HG03196 (cell line): ENCODE measurements at regions not wholly inside any gene's neighbourhood (a gene's known extent, or its start where the extent isn't known, plus 50 kb on each side); places are given as distances from the start of the nearest gene placed in this dataset.
"Not testable (repeated sequence)": the region's sequence is repeated elsewhere in the genome, so short reads cannot be mapped to it uniquely, and the experiment has no call there.

Experiments used
- ATAC-seq: cut with Tn5 transposase; IDR thresholded peaks from one replicate; pipeline ENCODE4 v1.9.1; 2021; ENCODE audit not compliant: unreplicated experiment

DNA sequence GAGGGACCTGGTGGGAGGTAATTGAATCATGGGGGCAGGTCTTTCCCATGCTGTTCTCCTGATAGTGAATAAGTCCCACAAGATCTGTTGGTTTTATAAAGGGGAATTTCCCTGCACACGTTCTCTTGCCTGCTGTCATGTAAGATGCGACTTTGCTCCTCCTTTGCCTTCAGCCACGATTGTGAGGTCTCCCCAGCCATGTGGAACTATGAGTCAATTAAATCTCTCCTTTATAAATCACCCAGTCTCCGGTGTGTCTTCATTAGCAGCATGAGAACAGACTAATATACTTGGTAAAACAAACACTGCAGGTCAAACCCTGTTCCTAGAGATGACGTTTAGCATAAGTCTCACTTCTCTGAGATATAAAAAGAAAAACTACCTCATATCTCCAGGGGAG is 148.3 kb downstream of the MATN1 start:
- no peak for ATAC-seq

DNA sequence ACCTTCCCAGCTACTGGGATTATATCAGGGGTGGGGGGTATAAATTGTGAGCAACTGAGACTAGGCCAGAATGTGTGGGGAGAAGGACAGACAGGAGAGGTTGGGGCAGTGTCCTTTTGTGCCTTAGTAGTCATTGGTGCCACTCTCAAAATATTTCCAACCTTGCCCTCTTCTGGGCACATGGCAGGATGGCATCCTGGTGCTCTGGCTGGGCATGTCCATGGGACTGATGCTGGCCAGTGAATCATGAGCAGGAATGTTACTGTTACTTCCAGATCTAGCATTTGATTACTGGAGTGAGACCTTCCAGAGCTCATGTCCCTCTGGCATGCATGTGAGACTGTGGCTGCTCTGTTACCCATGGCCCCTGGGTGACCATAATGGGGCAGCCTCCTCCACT is 151.2 kb downstream of the MATN1 start:
- no peak for ATAC-seq

DNA sequence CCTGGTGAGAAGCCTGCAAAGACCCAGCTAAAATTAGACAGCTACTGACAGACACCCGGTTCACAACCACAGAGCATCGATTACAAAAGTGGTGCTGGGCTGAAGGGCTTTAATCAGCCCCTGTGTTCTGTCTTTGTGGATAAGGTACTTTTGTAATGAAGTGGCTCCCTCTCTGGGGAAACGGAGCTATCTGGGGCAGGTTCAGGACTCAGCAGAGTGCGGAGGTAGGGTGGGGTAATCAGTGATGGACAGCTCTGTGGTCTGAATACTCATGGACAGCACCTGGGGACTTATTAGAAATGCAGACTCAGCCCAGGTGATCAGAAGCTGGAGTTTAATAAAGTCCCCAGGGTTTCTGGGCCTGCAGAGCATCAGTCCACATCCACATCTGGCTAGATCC is 152.0 kb downstream of the MATN1 start:
- no peak for ATAC-seq

DNA sequence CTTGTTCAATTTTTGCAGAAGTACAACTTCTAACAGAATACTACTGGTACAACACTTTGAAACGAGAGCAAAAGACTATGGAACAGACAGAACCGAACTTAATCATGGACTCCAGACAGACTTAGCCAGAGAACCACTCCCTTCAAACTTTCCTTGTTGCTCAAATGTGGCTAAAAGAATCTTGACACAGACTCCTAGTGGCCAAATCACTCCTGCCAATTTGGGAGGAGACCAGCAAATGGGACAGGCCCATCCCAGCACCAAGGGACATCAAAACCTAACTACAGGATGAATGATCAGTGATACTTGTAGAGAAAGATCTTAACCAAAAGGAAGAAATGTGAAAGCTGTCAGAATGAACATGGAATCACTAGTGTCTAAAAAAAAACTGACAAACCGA is 154.0 kb downstream of the MATN1 start:
- no peak for ATAC-seq

DNA sequence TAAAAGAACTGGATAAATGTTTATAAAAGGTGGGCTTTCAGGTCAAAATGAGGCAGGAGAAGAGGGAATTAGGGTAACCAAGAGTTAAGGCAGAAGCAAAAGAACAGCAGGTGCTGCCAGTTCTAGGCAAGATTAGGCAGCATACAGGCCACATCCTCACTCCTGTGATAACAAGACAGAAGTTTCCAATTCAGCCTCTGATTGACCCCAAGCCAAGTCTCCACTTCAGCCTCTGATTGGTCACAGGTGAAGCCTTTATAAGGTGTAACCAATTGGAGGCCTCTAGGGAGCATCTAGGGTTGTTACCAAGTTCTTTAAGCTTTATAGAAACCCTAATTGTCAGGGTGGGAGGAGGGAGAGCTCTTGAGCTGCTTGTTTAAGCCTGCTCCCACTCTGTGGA is 160.8 kb downstream of the MATN1 start:
- no peak for ATAC-seq

DNA sequence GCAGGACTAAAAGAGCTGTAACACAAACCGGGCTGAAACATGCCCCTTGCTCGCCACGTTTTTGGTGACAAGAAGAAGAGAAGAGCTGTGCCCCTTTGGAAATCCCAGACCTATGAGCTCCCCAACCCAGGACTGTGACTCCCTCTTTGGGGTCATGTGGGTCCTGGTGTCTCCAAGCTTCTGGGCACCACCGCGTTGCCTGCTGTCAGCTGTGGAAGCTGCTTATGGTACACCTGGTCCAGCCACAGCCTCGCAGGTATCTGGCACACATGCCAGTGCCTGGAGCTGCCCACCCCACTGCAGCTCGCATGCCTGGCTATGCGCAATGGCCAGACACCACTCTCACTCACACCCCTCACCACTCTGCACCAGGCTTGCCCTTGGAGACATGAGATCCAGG is 171.8 kb downstream of the MATN1 start:
- ATAC-seq = no peak

DNA sequence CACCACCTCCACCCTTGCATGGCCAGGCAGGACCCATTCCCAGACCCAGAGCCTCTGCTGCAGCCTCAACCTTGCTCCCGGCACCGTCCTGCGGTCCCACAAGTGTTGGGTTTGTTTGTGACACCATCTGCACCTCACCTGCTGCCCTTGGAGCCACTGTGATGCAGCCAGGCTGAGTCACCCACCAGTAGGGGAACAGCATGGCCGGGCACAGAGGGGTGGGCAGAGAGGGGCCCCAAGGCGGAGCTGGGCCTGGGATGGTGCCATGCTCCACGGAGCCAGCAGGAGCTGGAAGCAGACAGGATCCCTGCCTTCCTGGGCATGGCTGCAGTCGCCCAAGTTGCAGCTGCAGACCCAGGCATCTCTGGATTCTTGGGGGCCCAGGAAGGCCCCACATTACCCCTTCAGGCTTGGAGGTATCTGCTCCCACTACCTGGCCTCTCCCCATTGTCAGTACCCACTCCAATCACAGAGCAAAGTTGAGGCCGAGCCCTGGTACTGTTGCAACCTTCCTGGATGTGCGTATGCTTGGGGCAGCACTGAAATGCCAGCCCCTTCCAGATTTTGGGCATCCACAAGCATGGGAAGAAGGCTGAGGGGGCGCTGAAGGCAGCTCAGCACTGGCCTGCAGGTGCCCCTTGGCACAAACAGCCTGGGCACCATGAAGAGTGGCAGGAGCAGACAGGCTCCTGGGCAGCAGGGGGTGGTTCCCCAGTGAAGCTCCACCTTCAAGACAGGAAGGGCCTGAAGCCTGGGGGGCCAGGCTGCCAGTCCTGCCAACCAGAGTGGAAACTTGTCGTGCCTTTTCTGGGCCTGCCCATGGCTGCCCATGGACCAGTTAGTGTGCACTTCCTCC is 172.8 kb downstream of the MATN1 start:
- no peak for ATAC-seq

DNA sequence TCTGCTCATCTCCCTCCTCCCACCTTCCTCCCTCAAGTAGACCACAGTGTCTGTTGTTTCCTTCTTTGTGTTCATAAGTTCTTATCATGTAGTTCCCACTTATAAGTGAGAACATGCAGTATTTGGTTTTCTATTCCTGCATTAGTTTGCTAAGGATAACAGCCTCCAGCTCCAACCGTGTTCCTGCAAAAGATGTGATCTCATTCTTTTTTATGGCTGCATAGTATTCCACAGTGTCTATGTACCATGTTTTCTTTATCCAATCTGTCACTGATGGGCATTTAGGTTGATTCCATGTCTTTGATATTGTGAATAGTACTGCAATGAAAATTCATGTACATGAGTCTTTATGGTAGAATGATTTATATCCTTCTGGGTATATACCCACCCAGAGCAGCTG is 173.5 kb downstream of the MATN1 start:
- ATAC-seq = not testable (repeated sequence)

DNA sequence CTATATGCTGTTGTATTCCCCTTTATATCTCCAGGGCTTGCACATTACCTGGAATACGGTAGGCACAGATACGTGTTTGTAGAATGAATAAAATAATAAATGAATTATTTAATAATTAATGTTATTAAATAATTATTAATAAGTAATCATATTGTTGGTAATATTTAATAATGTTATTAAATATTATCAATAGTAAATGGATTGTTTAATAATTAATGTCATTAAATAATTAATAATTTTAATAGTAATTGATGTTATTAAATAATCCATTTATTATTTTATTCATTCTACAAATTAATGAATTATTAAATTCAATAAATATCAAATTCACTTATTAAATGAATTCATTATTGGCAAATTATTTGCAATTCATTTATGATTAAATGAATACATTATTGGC is 175.1 kb downstream of the MATN1 start:
- ATAC-seq = no peak

DNA sequence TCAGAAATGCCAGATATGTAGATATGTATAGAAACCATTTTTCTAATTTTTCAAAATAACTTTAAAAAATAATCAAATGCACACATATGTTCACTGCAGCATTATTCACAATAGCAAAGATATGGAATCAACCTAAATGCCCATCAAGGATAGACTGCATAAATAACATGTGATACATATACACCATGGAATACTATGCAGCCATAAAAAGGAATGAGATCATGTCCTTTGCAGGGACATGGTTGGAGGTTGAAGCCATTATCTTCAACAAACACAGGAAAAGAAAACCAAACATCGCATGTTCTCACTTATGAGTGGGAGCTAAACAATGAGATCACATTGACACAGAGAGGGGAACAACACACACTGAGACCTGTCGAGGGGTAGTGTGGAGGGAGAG is 176.1 kb downstream of the MATN1 start:
- not testable (repeated sequence) for ATAC-seq

DNA sequence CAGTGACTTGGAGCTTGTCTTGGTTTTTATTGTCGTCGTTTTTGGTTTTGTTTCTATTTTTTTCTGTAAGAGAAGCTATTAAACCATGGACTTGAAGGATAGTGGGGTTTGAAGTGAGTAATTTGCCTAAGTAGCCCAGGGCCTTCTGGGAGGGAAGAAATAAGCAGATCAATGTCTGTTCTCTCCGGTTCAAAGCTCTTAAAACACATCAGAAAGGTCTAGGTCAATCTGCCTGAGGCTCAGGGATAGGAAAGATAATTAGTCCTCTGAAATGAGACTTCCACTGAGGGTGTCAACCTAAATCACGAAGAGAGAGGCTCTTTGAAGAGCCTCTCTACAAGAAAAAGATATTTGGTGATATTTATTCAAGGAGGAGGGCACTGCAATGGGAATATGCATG is 178.0 kb downstream of the MATN1 start:
- ATAC-seq = no peak

DNA sequence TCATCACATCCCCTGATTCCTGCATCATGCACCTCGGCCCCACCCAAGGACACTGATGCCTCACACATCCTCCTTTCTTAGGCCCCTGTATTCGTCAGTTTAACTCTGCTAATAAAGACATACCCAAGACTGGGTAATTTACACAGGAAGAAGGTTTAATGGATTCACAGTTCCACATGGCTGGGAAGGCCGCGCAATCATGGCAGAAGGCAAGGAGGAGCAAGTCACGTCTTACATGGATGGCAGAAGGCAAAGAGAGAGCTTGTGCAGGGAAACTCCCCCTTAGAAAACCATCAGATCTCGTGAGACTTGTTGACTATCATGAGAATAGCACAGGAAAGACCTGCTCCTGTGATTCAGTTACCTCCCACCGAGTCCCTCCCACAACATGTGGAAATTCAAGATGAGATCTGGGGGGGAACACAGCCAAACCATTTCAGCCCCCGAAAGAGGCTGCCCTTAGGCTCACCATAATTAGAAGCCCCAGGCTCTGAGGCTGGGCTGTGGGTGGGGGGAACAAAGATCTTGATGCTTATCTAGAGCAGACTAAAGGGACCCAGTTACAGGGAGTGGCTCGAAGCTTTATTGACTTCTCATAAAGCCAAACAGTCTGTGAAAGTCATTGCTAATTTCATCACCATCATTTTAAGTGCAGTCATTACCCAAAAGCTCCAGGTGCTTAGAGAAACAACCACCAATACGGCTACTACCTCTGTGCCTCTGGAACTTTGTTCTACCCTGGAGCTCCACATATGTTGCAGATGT is 181.5 kb downstream of the MATN1 start:
- no peak for ATAC-seq

DNA sequence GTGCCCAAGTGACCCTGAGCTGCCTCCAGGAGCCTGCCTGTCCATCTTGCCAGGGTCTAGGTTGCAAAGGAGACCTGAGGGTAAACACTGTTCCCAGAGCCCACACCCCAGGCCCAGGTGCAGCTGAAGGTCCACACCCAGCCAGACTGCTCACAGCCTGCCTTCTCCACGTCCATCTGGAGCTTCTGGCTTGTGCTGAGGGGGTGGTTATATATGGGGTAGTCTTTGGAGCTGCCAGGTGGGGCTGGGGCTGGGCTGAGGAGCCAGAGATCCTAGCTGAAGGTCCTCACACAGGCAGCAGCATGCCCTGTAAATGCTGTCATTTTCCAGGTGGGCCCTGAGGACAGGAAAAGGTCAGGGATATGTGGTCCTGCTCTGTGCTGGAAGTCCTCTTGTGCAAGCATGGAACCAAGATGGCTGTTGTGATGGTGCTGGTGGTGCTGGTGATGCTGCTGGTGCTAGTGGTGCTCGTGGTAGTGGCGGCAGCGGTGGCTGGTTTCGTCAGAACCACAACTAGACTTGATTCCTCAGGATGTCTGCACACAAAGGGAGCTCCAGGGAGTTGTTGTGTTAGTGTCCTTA is 182.7 kb downstream of the MATN1 start:
- no peak for ATAC-seq

DNA sequence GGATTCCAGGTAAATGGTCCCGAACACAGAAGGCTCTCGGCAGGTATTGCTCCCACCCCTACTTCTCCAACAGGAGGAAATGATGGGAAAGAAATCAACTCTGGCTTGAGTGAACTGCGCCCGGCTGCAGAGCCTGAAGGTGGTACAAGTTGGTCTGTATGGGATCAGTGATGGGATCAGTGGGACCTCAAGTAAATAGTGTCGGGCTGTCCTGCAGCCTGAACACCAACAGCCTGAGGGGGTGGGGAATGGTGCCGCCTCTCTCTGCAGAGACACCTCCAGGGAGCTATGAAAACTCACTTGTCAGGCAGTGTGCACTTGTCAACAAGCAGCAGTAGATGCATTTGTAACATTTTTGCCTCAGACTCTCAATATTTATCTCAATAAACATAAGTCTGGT is 183.5 kb downstream of the MATN1 start:
- ATAC-seq = no peak

DNA sequence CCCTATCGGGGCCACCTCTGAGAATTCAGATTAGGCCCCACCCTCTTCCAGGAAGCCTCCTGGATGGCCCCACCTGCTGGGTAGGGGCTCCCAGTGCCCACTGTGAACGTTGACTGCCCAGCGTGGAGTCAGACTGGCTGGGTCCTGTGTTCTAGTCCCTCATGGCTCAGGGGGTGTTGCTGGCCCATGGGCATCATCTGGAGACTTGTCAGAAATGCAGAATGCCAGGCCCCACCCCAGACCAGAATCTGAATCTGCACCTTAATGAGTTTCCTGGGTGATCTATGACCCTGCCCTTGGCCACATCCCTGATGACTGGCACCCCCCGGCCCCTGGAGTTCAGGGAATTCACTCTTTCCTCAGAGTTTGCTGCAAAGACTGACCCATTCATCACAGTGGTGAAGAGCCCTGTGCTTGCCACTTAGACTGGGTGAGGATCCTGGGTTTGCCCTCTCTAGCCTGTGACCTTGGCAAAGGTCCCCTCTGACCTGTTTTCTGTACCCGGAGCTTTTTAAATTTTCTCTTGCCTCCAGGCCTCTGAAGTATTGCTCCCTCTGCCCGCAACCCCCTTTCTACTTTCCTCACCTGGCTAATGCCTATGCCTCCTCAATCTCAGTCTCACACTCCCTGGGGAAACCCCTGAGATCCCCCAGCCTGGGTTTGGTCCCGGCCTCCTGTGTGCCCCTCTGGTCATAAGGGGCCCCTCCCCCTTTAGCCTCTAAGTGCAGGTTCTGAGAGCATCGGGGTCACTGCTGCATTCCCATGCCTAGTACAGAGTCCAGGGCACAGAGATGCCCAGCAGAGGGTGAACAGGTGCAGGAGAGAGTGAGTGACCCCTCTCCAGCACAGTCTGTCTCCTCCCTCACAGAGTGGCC is 184.2 kb downstream of the MATN1 start:
- no peak for ATAC-seq

DNA sequence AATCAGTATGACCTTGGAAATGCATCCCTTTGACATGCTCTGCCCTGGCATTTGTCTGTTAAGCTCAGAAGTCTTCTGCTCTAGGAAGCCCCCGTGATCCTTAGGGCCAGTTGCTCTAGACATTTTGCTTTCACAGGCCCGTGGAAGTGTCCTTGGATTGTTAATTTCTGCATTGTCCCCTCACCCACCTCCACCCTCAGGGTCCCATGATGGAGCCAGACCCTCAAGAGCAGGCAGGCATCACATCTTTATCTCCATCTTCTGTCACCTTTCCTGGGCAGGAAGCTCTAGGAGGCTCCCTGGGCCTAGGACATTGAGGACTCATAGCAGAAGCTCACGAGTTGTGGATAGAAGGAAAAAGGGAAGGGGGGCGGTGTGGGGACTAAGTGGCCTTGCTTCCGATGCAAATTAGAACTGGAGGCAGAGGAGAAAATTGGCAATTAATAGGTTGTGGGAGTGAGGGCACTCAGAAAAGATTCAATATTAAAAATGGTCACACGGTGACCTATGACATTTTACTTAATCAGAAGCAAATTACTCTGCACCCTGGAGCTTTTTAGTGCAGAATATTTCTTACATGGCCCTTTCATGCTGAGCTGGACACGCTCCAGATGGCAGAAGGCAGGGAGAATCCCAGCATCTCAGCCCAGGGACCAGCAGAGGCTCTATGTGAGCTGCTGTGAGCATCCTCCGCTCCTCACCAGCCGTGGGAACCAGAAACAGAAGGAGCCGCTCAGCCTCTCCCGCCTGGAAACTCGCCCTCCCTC is 185.0 kb downstream of the MATN1 start:
- ATAC-seq = no peak

DNA sequence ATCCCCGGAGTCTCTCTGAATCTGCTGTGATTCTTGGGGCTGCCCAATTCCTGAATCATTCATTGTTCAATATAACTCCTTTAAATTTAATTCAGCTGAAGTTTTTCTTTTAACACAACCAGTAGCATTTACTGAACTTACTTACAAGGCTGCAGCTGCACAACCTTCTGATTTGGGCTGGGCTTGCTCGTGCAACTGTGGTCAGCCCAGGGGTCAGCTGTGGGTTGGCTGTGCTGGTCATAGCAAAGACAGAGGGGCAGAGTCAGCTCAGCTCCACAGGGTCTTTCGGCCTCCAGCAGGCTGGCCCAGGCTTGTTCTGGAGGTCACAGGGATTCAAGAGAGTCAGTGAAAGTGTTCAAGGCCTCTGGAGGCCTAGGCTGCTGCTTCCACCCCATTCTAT is 186.1 kb downstream of the MATN1 start:
- no peak for ATAC-seq

DNA sequence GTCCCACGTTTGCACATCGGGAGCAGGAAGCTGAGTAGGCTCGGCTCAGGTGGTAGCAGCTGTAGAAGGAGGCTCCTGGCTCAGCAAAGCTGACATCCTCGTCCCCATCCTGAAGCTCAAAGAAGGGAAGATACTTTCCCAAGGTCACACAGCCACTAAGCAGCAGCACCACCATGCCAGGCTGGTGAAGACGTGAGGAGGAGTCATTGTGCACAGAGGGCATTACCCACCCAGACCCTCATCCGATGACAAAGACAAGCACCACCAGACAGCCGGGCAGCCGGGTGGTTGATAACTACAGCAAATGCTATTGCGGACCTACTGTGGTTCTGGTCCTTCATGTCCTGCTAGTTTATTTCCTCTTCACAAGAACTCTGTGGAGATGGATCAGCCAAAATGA is 186.9 kb downstream of the MATN1 start:
- no peak for ATAC-seq

DNA sequence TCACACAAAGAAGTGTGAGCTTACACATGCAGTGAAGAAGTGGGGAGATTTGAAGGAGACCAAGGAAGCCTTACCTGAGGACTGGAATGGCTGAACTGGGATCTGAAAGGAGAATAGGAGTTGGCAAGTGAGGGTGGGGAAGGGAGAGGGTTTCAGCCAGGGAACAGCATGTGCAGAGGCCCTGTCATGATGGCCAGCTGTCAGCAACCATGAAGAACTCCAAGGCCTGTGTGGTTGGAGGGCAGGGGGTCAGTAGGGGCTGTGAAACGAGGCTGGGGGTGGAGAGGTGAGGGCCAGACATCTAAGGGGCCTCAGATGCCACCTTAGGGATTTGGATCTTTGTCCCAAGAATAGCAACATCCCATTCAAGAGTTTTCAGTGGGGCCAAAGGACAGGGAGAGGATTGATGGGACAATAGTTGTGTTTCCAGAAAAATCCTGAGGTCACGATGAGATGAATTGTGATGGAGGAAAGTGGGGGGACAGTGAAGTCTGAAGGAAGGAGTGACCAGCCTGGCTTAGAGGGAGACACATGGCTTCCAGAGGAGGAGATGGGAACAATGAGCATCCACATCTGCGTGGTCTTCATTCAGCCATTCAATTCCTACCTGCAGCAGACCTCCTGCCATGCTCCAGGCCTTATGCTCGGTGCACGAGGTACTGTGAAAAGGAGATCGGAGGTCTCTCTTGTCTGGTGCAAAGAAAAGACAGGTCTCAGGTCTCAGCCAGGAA is 187.6 kb downstream of the MATN1 start:
- ATAC-seq = no peak

DNA sequence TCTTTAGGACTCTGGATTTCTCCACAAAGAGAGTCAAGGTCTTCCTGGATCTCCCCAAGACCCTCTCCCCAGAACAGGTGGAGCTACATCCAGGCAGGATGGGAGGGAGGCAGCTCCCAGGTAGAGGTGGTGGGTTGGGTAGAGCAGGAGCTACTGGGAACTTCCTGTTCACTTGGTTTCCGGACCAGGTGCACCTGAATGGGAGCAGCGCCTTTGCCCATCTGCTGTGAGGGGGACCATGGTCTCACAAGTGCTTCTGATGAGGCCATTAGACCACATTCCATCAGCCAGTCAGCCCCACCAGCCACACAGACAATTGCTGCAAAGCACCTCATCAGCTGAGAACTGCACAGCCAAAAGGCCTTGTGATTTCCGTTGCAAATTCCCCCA is 188.8 kb downstream of the MATN1 start:
- no peak for ATAC-seq
